ENCODE measurements at regions not wholly inside any gene's neighbourhood (a gene's known extent, or its start where the extent isn't known, plus 50 kb on each side); places are given as distances from the start of the nearest gene placed in this dataset.
A peak's percentile ranks its signal among the peaks of the same experiment; 100 is the strongest.

DNA sequence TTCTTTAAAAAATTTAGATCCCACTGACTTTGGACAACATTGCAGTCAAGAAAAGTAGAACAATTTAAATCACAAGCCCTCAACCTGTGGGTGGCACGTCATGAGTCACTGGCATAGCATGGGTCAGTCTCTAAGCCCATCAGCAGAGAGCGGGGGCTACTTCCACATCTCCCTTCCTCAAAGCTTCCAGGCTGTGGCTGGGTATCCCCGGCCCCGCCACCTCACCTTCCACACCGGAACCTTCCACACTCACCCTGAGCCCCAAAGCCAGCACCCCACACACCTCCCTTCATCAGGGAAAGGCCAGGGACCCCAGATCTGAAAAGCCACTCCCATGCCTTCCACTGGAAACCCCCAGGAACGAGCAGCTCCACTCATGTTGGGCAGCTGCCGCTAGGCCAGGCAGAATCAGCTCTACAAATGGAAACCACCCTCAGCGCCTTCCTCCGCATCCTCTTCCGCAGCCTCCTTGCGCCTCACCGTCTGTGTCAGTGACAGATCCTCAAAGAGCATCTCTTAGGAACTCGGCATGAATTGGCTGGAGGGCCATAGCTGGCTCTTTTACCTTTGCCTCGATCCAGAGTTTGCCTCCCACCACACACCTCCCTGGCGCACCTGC lies 156.5 kb downstream of the ERCC6L2 start:
- no peak for DNase-seq

GRCh38 chr9:96031366-96031824 lies 155.9 kb downstream of the ERCC6L2 start:
- no peak for DNase-seq

DNA sequence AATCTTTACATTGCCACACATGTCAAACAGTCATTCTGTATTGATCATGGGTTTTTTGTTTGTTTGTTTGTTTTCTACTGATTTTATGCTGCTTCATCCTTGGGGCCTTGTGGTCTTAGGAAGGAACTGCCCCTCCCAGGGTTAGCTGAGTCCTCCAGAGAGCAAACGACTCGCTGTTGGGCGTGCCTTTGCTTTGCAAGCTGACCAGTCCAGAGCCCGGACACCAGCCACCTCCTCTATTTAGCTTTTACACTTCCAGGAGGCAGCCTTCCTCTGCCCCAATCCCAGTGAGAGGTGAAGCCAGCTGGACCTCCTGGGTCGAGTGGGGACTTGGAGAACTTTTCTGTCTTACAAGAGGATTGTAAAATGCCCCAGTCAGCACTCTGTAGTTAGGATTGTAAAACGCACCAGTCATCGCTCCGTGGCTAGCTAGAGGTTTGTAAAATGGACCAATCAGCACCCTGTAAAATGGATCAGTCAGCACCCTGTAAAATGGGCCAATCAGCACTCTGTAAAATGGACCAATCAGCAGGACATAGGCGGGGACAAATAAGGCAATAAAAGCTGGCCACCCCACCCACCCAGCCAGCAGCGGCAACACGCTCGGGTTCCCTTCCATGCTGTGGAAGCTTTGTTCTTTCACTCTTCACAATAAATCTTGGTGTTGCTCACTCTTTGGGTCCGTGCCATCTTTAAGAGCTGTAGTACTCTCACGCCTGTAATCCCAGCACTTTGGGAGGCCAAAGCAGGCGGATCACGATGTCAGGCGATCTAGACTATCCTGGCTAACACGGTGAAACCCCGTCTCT lies 154.4 kb downstream of the ERCC6L2 start:
- no peak for DNase-seq

DNA sequence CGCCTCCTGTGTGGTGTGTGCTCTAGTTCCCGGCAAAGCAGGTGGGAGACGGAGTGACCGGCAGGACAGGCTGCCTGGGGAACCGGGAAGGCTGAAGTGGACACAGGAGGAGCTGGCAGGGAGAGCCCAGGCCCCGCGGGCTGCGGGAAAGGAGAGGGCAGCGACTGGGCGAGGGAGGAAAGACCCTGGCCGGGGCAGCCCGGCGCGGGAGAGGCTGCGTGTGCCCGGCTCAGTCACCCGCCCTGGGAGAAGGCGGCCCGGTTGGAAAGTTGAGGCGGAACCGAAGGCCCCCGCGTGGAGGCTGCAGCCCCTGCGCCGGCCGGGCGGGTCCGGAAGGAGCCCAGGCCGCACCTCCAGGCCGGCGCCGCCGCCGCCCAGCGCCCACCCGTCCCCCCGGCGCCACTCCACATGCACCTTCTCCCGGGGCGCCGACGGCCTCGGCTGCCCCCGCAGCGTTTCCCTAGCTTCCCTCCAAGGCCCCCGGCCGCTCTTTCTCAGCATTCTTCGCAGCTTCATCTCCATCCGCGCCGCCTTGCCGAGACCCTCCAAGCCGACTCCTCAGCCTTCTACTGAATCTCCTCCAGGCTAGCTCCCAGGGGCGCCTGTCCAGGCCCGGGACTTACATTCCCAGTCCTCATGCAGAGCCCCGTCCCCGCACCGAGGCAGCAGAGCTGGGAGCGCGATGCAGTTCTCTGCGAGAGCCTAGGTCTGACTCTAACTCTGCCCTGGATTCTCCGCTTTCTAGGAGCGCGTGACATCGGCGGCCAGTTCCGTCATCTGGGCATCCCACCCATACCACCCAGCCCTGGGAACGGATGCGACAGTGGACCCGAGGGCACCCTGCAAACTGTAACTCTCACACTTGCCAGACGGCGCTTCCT lies 152.0 kb downstream of the ERCC6L2 start:
- DNase-seq = peak; percentile 35

- DNase-seq = no peak
These were observed 151.2 kb downstream of the ERCC6L2 start for GRCh38 chr9:96026655-96027213.

DNA sequence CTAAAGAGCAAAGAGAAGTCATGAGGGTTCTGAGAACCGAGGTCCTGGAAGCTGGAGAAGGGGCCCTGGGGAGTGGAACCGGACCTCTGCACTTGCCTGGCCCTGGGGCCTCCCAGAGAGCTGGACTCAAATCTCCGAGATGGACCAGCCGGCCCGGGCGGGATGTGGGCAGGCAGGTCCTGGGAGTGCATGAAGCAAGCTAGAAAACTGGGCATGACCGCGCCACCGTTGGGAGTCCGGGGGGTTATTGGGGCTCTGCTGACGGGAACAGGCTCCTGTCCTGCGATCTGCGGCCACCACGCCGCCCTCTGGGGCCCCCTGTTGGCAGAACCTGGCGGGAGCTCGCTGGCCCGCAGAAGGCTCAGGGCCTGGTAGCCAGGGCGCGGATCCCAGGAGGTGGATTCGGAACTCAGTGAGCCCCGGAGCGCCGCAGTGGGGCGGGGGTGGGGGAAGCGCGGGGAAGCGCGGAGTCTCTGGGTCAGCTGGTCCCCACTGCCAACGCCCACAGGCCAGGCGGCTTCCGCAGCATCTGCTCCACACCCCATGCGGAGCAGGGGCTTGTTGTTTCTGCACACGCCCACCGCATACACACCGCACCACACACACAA lies 150.6 kb downstream of the ERCC6L2 start:
- DNase-seq = no peak

- no peak for DNase-seq
These were observed 148.0 kb downstream of the ERCC6L2 start for GRCh38 chr9:96023486-96023885.

DNA sequence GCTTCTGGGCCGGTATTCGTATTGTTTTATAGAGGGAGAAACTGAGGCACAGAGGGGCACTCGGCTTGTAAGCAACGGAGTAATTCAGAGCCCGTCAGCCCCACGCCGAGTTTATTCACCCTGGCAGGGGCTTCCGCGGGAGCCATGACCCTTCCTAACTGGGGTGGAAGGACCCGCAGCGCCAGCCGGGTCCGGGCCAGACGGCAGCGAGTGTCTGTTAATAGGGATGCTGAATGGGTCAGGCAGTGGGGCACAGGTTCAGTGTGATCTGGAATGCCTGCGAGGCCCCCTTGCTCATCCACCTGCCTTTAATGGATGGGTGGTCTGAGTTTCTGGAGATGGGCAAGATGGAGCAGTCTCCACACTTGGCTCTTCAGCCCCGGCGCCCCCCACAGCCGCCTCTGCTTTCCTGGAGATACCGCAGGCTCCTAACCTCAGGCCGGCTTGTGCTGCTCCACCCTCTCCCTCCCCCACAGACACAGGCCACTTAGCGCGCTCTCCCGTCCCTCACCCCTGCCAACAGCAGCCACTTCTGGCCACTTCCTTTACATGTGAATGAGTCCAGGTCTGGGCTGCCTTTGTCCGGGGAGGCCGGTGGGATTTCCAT lies 147.1 kb downstream of the ERCC6L2 start:
- peak; percentile 50 for DNase-seq

- peak; percentile 35 for DNase-seq
These were observed 146.3 kb downstream of the ERCC6L2 start for GRCh38 chr9:96021551-96022444.

DNA sequence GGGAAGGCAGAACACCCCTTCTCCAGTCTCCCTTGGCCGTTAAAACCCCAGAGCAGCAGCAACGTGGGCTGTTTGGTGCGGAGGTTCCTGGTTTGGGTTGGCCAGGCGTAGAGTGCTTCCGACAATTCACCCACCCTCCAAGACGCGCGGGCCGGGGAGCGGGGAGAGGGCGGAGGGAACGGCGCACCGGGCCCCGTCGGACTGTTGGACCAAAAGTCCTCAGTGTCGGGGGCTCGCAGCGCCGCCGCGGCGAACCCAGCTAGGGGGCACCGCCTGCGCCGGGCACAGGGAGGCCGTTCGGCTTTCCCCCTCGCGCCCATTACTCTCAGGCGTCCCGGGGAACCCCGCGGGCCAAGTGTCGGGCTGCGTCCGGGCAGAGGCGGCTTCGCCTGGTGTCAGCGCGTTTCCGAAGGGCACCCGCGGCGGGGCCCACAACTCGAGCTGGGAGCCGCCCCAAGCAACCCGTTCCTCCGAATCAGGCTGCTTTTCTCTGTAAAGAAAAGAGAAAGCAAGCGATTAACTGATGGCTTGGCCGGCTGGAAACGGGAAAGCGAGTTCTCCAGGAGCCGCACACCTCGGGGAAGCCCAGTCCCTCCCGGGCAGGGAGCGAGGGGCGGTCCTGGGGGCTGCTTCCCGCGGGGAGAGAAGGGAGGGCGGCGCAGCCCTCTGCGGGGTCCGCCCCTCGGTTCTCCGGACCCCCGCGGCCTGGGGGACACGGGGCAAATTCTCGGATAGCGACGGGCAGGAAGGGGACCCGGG lies 145.5 kb downstream of the ERCC6L2 start:
- peak; percentile 60 for DNase-seq

- DNase-seq = no peak
These were observed 144.9 kb downstream of the ERCC6L2 start for GRCh38 chr9:96020300-96020791.

Data from activated CD8-positive, alpha-beta memory T cell treated with anti-CD3 and anti-CD28 coated beads, Interleukin-2, amount 50 U/mL, for 4 hours (primary cell).